NT2/D1 (cell line): ENCODE measurements at regions not wholly inside any gene's neighbourhood (a gene's known extent, or its start where the extent isn't known, plus 50 kb on each side); places are given as distances from the start of the nearest gene placed in this dataset.

Source experiments
- SUZ12 ChIP-seq: IDR thresholded peaks from 2 replicates; pipeline ENCODE4 v1.6.1; 2011; ENCODE audit not compliant: insufficient read length, insufficient read depth; ENCODE audit errors: extremely low read depth
- YY1 ChIP-seq: IDR thresholded peaks from 2 replicates; pipeline ENCODE4 v1.6.1; 2011; ENCODE audit not compliant: insufficient read length, insufficient read depth
- ZNF274 ChIP-seq: IDR thresholded peaks from 2 replicates; pipeline ENCODE4 v1.6.1; 2011; ENCODE audit warnings: mild to moderate bottlenecking, low read depth, low read length

DNA sequence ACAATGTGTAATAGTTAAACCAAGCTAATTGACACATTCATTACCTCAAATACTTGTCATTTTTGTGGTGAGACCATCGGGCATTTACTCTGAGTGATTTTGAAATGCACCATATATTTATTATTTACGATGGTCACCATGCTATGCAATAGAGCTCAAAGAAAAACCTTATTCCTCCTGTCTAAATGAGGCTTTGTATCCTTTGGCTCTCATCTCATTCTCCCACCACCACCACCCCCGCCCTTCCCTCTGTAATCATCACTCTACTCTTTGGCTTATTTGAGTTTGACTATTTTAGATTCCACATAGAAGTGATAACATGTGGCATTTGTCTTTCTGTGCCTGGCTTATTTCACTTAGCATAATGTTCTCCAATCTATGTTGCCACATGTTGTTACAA is 124.9 kb downstream of the CYSLTR2 start:
- TF ChIP-seq YY1, result no peak
- no peak for TF ChIP-seq SUZ12
- no peak for TF ChIP-seq ZNF274
